IMR-90 (cell line): ENCODE measurements at regions not wholly inside any gene's neighbourhood (a gene's known extent, or its start where the extent isn't known, plus 50 kb on each side); places are given as distances from the start of the nearest gene placed in this dataset.

Experiments used
- ATAC-seq: fragments of 200-7000 bp; cut with Tn5 transposase; 2 replicates; pipeline ENCODE4 v1.9.1; 2020; ENCODE audit warnings: low read depth, mild to moderate bottlenecking, moderate library complexity
- BruUV-seq: library from RNA; stranded (reverse); fragments of 400-500 nt; replicated peaks from 2 replicates; lab custom pipeline; 2021; lab: Mats Ljungman, UMichigan
- CTCF ChIA-PET: fragments of 300-600 bp; formaldehyde crosslinking; extraction: SDS; loops from one replicate; lab custom pipeline; 2021; ENCODE audit warnings: antibody characterized with exemption; lab: Yijun Ruan, JAX
- POLR2A ChIA-PET: fragments of 300-600 bp; sonication (Branson Sonifier 250); formaldehyde crosslinking; loops from one replicate; lab custom pipeline; 2022; ENCODE audit warnings: antibody characterized with exemption; ENCODE audit not compliant: unreplicated experiment; lab: Charles Lee
- DNase-seq: peaks from one replicate; pipeline ENCODE4 v3.0.0; 2013
- H2AFZ ChIP-seq: replicated peaks from 2 replicates; pipeline ENCODE3; 2013; ENCODE audit warnings: low read length, mild to moderate bottlenecking; ENCODE audit not compliant: poor library complexity
- H2AK5ac ChIP-seq: 2 replicates; pipeline ENCODE4 v1.6.1; 2013; ENCODE audit warnings: low read depth, low read length, inconsistent platforms
- H2AK9ac ChIP-seq: replicated peaks from 2 replicates; pipeline ENCODE3; 2013; ENCODE audit warnings: mild to moderate bottlenecking, low read depth, low read length, moderate library complexity; ENCODE audit not compliant: poor library complexity
- H2BK120ac ChIP-seq: 2 replicates; pipeline ENCODE4 v1.6.1; 2013; ENCODE audit warnings: low read depth, low read length, inconsistent platforms
- H2BK15ac ChIP-seq: 3 replicates; pipeline ENCODE4 v1.6.1; 2013; ENCODE audit warnings: low read depth, low read length, inconsistent platforms
- H2BK20ac ChIP-seq: 2 replicates; pipeline ENCODE4 v1.6.1; 2013; ENCODE audit warnings: low read depth, mild to moderate bottlenecking, inconsistent platforms, low read length, moderate library complexity
- H2BK5ac ChIP-seq: 2 replicates; pipeline ENCODE4 v1.6.1; 2013; ENCODE audit warnings: mild to moderate bottlenecking, low read depth, low read length, inconsistent platforms; ENCODE audit not compliant: poor library complexity, severe bottlenecking
- H3K14ac ChIP-seq: replicated peaks from 2 replicates; pipeline ENCODE4 v1.6.1; 2013; ENCODE audit warnings: low read depth, low read length, inconsistent platforms
- H3K18ac ChIP-seq: 2 replicates; pipeline ENCODE4 v1.6.1; 2013; ENCODE audit warnings: low read depth, low read length, control low read depth
- H3K23ac ChIP-seq: 2 replicates; pipeline ENCODE4 v1.6.1; 2013; ENCODE audit warnings: low read depth, low read length, inconsistent platforms
- H3K27ac ChIP-seq: 2 replicates; pipeline ENCODE4 v1.5.1; 2013; ENCODE audit warnings: mild to moderate bottlenecking, control low read depth, low read length; ENCODE audit not compliant: insufficient read depth
- H3K27me3 ChIP-seq: 2 replicates; pipeline ENCODE4 v1.6.1; 2013; ENCODE audit warnings: low read length; ENCODE audit not compliant: control insufficient read depth, insufficient read depth
- H3K36me3 ChIP-seq: 2 replicates; pipeline ENCODE4 v1.6.1; 2013; ENCODE audit warnings: low read length, mixed read lengths; ENCODE audit not compliant: control insufficient read depth, insufficient read depth
- H3K4ac ChIP-seq: 2 replicates; pipeline ENCODE4 v1.6.1; 2013; ENCODE audit warnings: low read depth, low read length, inconsistent platforms
- H3K4me1 ChIP-seq: 2 replicates; pipeline ENCODE4 v1.6.1; 2013; ENCODE audit warnings: low read length, mixed read lengths; ENCODE audit not compliant: control insufficient read depth, insufficient read depth
- H3K4me2 ChIP-seq: 2 replicates; pipeline ENCODE4 v1.6.1; 2013; ENCODE audit warnings: low read depth, mild to moderate bottlenecking, control low read depth, low read length, moderate library complexity
- H3K4me3 ChIP-seq: 2 replicates; pipeline ENCODE4 v1.5.1; 2013; ENCODE audit warnings: low read depth, mild to moderate bottlenecking, control low read depth, low read length, moderate library complexity; ENCODE audit not compliant: insufficient read depth
- H3K56ac ChIP-seq: 2 replicates; pipeline ENCODE4 v1.6.1; 2013; ENCODE audit warnings: low read length, inconsistent platforms; ENCODE audit not compliant: insufficient read depth; ENCODE audit errors: extremely low read depth
- H3K79me1 ChIP-seq, 2 experiments: 2 replicates each; pipeline ENCODE4 v1.6.1; 2013; ENCODE audit warnings: low read length in 2 of 2, inconsistent platforms in 1 of 2, low read depth in 1 of 2
- H3K9ac ChIP-seq: 2 replicates; pipeline ENCODE4 v1.6.1; 2013; ENCODE audit warnings: low read depth, low read length, control low read depth
- H3K9me1 ChIP-seq: 2 replicates; pipeline ENCODE4 v1.6.1; 2013; ENCODE audit warnings: low read length, inconsistent platforms; ENCODE audit not compliant: insufficient read depth
- H3K9me3 ChIP-seq: 2 replicates; pipeline ENCODE4 v1.6.1; 2013; ENCODE audit warnings: low read length; ENCODE audit not compliant: control insufficient read depth, insufficient read depth
- H4K20me1 ChIP-seq: 2 replicates; pipeline ENCODE4 v1.6.1; 2013; ENCODE audit warnings: low read length, inconsistent platforms; ENCODE audit not compliant: insufficient read depth
- H4K5ac ChIP-seq: 2 replicates; pipeline ENCODE4 v1.6.1; 2013; ENCODE audit warnings: mild to moderate bottlenecking, low read depth, low read length, control low read depth
- H4K8ac ChIP-seq, 2 experiments: 2 replicates each; pipeline ENCODE4 v1.6.1; 2013; ENCODE audit warnings: low read depth in 2 of 2, low read length in 2 of 2, control low read depth in 1 of 2, inconsistent platforms in 1 of 2
- H4K91ac ChIP-seq: 2 replicates; pipeline ENCODE4 v1.6.1; 2013; ENCODE audit warnings: low read depth, low read length, inconsistent platforms; ENCODE audit not compliant: insufficient read depth
- BHLHE40 ChIP-seq: fragments of 150-350 bp; IDR thresholded peaks from 2 replicates; pipeline ENCODE4 v1.6.1; 2016; ENCODE audit warnings: mild to moderate bottlenecking, low read depth, low read length
- CEBPB ChIP-seq: IDR thresholded peaks from 2 replicates; pipeline ENCODE4 v1.6.1; 2012; ENCODE audit warnings: low read depth, low read length, improper control_type of control experiment
- CHD1 ChIP-seq: IDR thresholded peaks from 2 replicates; pipeline ENCODE4 v1.6.1; 2012; ENCODE audit warnings: low read depth, low read length, improper control_type of control experiment
- CTCF ChIP-seq: conservative IDR thresholded peaks from 2 replicates; pipeline ENCODE4 v1.5.1; 2012; ENCODE audit warnings: mild to moderate bottlenecking, low read depth, low read length, improper control_type of control experiment
- FOS ChIP-seq: fragments of 150-350 bp; IDR thresholded peaks from 2 replicates; pipeline ENCODE4 v1.6.1; 2016; ENCODE audit warnings: low read depth, low read length
- MAFK ChIP-seq: IDR thresholded peaks from 2 replicates; pipeline ENCODE4 v1.6.1; 2012; ENCODE audit warnings: low read depth, low read length, improper control_type of control experiment
- MAZ ChIP-seq: IDR thresholded peaks from 2 replicates; pipeline ENCODE4 v1.6.1; 2012; ENCODE audit warnings: low read depth, mild to moderate bottlenecking, low read length, improper control_type of control experiment, moderate library complexity, borderline replicate concordance
- MXI1 ChIP-seq: IDR thresholded peaks from 2 replicates; pipeline ENCODE4 v1.6.1; 2012; ENCODE audit warnings: low read depth, mild to moderate bottlenecking, low read length, moderate library complexity, borderline replicate concordance
- NFE2L2 ChIP-seq: fragments of 150-350 bp; IDR thresholded peaks from 2 replicates; pipeline ENCODE4 v1.6.1; 2016; ENCODE audit warnings: low read depth, mild to moderate bottlenecking, low read length
- POLR2A ChIP-seq: IDR thresholded peaks from 2 replicates; pipeline ENCODE4 v1.6.1; 2012; ENCODE audit warnings: mild to moderate bottlenecking, low read depth, low read length
- RAD21 ChIP-seq: IDR thresholded peaks from 2 replicates; pipeline ENCODE4 v1.6.1; 2012; ENCODE audit warnings: low read length, improper control_type of control experiment
- RCOR1 ChIP-seq: IDR thresholded peaks from 2 replicates; pipeline ENCODE4 v1.6.1; 2012; ENCODE audit warnings: mild to moderate bottlenecking, low read length, improper control_type of control experiment; ENCODE audit not compliant: insufficient replicate concordance
- RFX5 ChIP-seq: IDR thresholded peaks from 2 replicates; pipeline ENCODE4 v1.8.0; 2012; ENCODE audit warnings: low read depth, mild to moderate bottlenecking, low read length, moderate library complexity
- SMC3 ChIP-seq: fragments of 150-350 bp; IDR thresholded peaks from 2 replicates; pipeline ENCODE4 v1.6.1; 2016; ENCODE audit warnings: low read depth, mild to moderate bottlenecking, antibody characterized with exemption, low read length, moderate library complexity
- WGBS, 2 experiments: methylation state at CpG; one replicate each; pipeline versions ENCODE4 v1.1.5 to v1.1.7; 2013; ENCODE audit warnings: missing lambda C conversion rate in 2 of 2; ENCODE audit not compliant: insufficient read length in 1 of 2; ENCODE audit errors: extremely low coverage in 2 of 2; 5-methylcytosine and 5-hydroxymethylcytosine counted together
- dilution Hi-C: fragments of 300-500 bp; cut with HindIII; formaldehyde crosslinking; loops from one replicate; pipeline ENCODE4 v1.14.3; 2018; ENCODE audit warnings: low sequenced_read_pairs; ENCODE audit not compliant: unreplicated experiment
- in situ Hi-C: fragments of 300-500 bp; cut with MboI; formaldehyde crosslinking; loops from 3 replicates; pipeline ENCODE4 v1.14.3; 2019; ENCODE audit warnings: low sequenced_read_pairs, inconsistent platforms, mixed read lengths
- intact Hi-C: fragments of 100-400 bp; cut with micrococcal nuclease; formaldehyde crosslinking; loops from 2 replicates; pipeline ENCODE4 v1.10.0; 2022
- TF ChIP-seq, protein P1 (sequence below): fragments of 150-350 bp; IDR thresholded peaks from 2 replicates; pipeline ENCODE4 v1.6.1; 2017; ENCODE audit warnings: mild to moderate bottlenecking, antibody characterized with exemption, low read length, low read depth
- TF ChIP-seq, protein P2 (sequence below): fragments of 150-350 bp; IDR thresholded peaks from 2 replicates; pipeline ENCODE4 v1.6.1; 2016; ENCODE audit warnings: low read depth, mild to moderate bottlenecking, low read length, moderate library complexity, borderline replicate concordance

GRCh38 chr2:151111599-151112278 is 149.9 kb downstream of the RBM43 start:
- no peaks in the 10 kb centered on the region for H4K20me1 ChIP-seq
- no peak overlapping the region for H3K14ac ChIP-seq
- H2AK9ac ChIP-seq = no peak overlapping the region
- ChIA-PET CTCF (no interaction called here), POLR2A (no interaction called here)
- H3K9me3 ChIP-seq = 0 out of 2 replicates have a peak, but pooled peaks cover 2% of the 10 kb centered on the region
- dilution Hi-C loops = no loop called here
- TF ChIP-seq POLR2A (no peak), SMC3 (no peak), FOS (peak; percentile 94), MXI1 (no peak), MAZ (no peak), CTCF (no peak), CHD1 (no peak), MAFK (no peak), CEBPB (no peak), RCOR1 (no peak), RAD21 (no peak), BHLHE40 (peak; percentile 78; the same call in 1 of the 2 replicates), NFE2L2 (peak; percentile 42; the same call in 1 of the 2 replicates), RFX5 (no peak)
- TF ChIP-seq, protein P1, sequence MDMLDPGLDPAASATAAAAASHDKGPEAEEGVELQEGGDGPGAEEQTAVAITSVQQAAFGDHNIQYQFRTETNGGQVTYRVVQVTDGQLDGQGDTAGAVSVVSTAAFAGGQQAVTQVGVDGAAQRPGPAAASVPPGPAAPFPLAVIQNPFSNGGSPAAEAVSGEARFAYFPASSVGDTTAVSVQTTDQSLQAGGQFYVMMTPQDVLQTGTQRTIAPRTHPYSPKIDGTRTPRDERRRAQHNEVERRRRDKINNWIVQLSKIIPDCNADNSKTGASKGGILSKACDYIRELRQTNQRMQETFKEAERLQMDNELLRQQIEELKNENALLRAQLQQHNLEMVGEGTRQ = peak; percentile 23; the same call in 1 of the 2 replicates
- TF ChIP-seq, protein P2, sequence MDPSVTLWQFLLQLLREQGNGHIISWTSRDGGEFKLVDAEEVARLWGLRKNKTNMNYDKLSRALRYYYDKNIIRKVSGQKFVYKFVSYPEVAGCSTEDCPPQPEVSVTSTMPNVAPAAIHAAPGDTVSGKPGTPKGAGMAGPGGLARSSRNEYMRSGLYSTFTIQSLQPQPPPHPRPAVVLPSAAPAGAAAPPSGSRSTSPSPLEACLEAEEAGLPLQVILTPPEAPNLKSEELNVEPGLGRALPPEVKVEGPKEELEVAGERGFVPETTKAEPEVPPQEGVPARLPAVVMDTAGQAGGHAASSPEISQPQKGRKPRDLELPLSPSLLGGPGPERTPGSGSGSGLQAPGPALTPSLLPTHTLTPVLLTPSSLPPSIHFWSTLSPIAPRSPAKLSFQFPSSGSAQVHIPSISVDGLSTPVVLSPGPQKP = no peak
- H3K27me3 ChIP-seq = no peaks in the 10 kb centered on the region
- H3K4me1 ChIP-seq = no peaks in the 10 kb centered on the region
- H4K5ac ChIP-seq = no peak overlapping the region
- no TSS peak for BruUV-seq
- intact Hi-C loops = no loop called here
- no peak overlapping the region for H4K91ac ChIP-seq
- WGBS, 2 experiments = no CpG with 5 or more reads among the region's 1 CpG
- H3K79me1 ChIP-seq = no peaks in the 10 kb centered on the region
- H3K4me2 ChIP-seq = no peak overlapping the region
- no peak overlapping the region for H2BK120ac ChIP-seq
- DNase-seq (peak; percentile 93), ATAC-seq (peak; percentile 99)
- H2AK5ac ChIP-seq = no peak overlapping the region
- no peak overlapping the region for H3K4ac ChIP-seq
- no peak overlapping the region for H2AFZ ChIP-seq
- H3K36me3 ChIP-seq = no peaks in the 10 kb centered on the region
- H2BK5ac ChIP-seq = no peak overlapping the region
- no peak overlapping the region for H2BK20ac ChIP-seq
- no peak overlapping the region for H3K18ac ChIP-seq
- H3K9me1 ChIP-seq = no peaks in the 10 kb centered on the region
- no peak overlapping the region for H3K56ac ChIP-seq
- no peak overlapping the region for H3K9ac ChIP-seq
- no peak overlapping the region for H3K23ac ChIP-seq
- no peak overlapping the region for H3K27ac ChIP-seq
- no peak overlapping the region for H3K4me3 ChIP-seq
- no peak overlapping the region for H2BK15ac ChIP-seq
- in situ Hi-C loops = no loop called here
- no peak overlapping the region for H4K8ac ChIP-seq
